ENCODE measurements at regions not wholly inside any gene's neighbourhood (a gene's known extent, or its start where the extent isn't known, plus 50 kb on each side); places are given as distances from the start of the nearest gene placed in this dataset.

DNA sequence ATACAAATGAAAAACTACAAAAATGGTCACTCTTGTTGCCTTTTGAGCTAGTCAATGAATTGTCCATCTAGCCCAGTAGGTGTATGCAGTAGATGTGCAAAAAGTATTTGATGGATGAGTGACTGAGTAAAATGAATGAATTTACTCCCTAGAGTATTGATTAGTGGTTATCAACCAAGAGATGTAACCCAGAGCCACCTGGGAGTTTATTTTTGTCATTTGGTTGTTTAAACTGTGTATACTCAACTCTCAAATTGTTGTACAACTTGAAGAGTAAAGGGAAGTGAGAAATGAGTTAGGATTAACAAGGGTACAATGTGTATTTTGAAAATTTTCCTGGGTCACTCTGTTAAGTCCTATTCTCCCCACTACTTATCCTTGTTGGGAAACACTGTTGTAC is 124.1 kb upstream of the TMCO5A start:
- no peaks in the 10 kb centered on the region for H3K9me2 ChIP-seq (ENCODE audit: low read depth, low read length)
- TF ChIP-seq EZH2 (IDR thresholded peaks at IDR 0.05; ENCODE audit: borderline replicate concordance, low read length), result no peak
- TF ChIP-seq, protein P1, sequence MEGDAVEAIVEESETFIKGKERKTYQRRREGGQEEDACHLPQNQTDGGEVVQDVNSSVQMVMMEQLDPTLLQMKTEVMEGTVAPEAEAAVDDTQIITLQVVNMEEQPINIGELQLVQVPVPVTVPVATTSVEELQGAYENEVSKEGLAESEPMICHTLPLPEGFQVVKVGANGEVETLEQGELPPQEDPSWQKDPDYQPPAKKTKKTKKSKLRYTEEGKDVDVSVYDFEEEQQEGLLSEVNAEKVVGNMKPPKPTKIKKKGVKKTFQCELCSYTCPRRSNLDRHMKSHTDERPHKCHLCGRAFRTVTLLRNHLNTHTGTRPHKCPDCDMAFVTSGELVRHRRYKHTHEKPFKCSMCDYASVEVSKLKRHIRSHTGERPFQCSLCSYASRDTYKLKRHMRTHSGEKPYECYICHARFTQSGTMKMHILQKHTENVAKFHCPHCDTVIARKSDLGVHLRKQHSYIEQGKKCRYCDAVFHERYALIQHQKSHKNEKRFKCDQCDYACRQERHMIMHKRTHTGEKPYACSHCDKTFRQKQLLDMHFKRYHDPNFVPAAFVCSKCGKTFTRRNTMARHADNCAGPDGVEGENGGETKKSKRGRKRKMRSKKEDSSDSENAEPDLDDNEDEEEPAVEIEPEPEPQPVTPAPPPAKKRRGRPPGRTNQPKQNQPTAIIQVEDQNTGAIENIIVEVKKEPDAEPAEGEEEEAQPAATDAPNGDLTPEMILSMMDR (IDR thresholded peaks at IDR 0.05; ENCODE audit: low read length), result no peak
- H3K79me2 ChIP-seq (ENCODE audit: insufficient read depth, low read length), result no peaks in the 10 kb centered on the region
- H3K36me3 ChIP-seq (ENCODE audit: insufficient read depth, low read length), result no peaks in the 10 kb centered on the region
- H3K27me3 ChIP-seq (ENCODE audit: insufficient read depth, low read length), result no peaks in the 10 kb centered on the region
- no peak overlapping the region for H3K4me3 ChIP-seq (ENCODE audit: low read depth, low read length, poor library complexity, severe bottlenecking)
- no peaks in the 10 kb centered on the region for H3K4me1 ChIP-seq (ENCODE audit: insufficient read depth, low read length, severe bottlenecking)
- H3K4me2 ChIP-seq (ENCODE audit: low read length), result no peak overlapping the region
- H3K9ac ChIP-seq (ENCODE audit: low read length), result no peak overlapping the region
- no peaks in the 10 kb centered on the region for H3K9me3 ChIP-seq (ENCODE audit: low read length)
- H3F3A ChIP-seq (ENCODE audit: insufficient read depth, low read length), result no peaks in the 10 kb centered on the region
- no peak overlapping the region for H3K27ac ChIP-seq (ENCODE audit: low read depth, low read length, poor library complexity, severe bottlenecking)
- no peaks in the 10 kb centered on the region for H4K20me1 ChIP-seq (ENCODE audit: insufficient read depth, low read length)
- H2AFZ ChIP-seq (ENCODE audit: low read length), result no peak overlapping the region

DNA sequence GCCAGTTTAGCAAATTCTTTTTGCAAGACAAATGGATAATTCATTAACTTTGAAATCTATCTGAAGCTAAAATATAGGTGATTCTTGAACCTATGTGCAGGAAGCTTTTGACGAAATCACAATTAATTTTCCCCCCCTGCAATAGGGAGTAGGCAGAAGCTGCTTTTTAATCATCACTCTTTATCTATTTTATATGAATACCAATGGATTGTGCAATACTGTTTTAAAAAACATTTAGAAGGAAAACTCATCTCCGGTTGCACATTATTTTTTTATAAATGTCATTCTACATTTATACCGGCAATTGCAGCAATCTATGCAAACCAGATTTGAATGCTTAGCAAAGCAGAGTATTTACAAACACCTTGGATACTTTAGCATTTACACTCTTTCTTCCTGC is 121.1 kb upstream of the TMCO5A start:
- no peak overlapping the region for H3K9ac ChIP-seq (ENCODE audit: low read length)
- H3K27me3 ChIP-seq (ENCODE audit: insufficient read depth, low read length), result no peaks in the 10 kb centered on the region
- no peaks in the 10 kb centered on the region for H3K79me2 ChIP-seq (ENCODE audit: insufficient read depth, low read length)
- no peaks in the 10 kb centered on the region for H3F3A ChIP-seq (ENCODE audit: insufficient read depth, low read length)
- H2AFZ ChIP-seq (ENCODE audit: low read length), result no peak overlapping the region
- no peak overlapping the region for H3K27ac ChIP-seq (ENCODE audit: low read depth, low read length, poor library complexity, severe bottlenecking)
- no peak for TF ChIP-seq EZH2 (IDR thresholded peaks at IDR 0.05; ENCODE audit: borderline replicate concordance, low read length)
- TF ChIP-seq, protein P1 (IDR thresholded peaks at IDR 0.05; ENCODE audit: low read length), result no peak
- no peaks in the 10 kb centered on the region for H3K9me3 ChIP-seq (ENCODE audit: low read length)
- H3K36me3 ChIP-seq (ENCODE audit: insufficient read depth, low read length), result no peaks in the 10 kb centered on the region
- no peaks in the 10 kb centered on the region for H3K9me2 ChIP-seq (ENCODE audit: low read depth, low read length)
- H4K20me1 ChIP-seq (ENCODE audit: insufficient read depth, low read length), result no peaks in the 10 kb centered on the region
- no peak overlapping the region for H3K4me2 ChIP-seq (ENCODE audit: low read length)
- H3K4me1 ChIP-seq (ENCODE audit: insufficient read depth, low read length, severe bottlenecking), result no peaks in the 10 kb centered on the region
- H3K4me3 ChIP-seq (ENCODE audit: low read depth, low read length, poor library complexity, severe bottlenecking), result no peak overlapping the region

DNA sequence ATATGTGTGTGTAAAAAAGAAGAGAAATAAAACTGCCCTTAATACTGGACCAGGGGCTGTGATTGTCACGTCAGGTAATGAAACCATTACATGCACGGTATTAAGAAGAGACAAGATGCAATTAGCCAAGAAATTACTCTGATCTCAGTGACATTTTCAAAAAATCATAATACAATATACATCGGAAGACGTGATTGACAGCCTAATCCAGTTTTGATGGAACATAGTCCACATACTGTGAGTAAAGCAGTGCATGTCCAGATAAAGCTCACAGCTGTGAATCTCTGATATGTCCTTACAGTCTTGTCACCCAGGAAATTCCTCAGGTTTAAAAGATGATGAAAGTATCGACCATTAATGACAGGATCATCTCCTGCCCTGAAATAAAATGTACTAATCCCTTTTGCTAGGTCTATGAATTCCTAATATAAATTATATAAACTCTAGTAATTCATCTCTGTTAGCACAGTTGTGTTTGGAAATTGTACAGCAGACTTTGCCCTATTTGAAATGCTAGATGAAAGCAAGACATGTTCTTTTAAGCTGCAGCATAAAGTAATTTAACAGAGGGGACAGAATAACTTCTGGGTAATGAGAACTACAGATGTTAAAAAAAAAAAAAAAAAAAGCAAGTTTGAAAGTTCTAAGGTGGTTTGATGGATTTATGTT is 119.5 kb upstream of the TMCO5A start:
- Histone ChIP-seq H3K9me3 (ENCODE audit: low read length) (no peaks in the 10 kb centered on the region), H3K4me3 (ENCODE audit: low read depth, low read length, poor library complexity, severe bottlenecking) (no peak overlapping the region), H3K27me3 (ENCODE audit: insufficient read depth, low read length) (no peaks in the 10 kb centered on the region), H3K9ac (ENCODE audit: low read length) (no peak overlapping the region), H3K4me2 (ENCODE audit: low read length) (no peak overlapping the region), H3K27ac (ENCODE audit: low read depth, low read length, poor library complexity, severe bottlenecking) (no peak overlapping the region), H4K20me1 (ENCODE audit: insufficient read depth, low read length) (no peaks in the 10 kb centered on the region), H3K4me1 (ENCODE audit: insufficient read depth, low read length, severe bottlenecking) (no peaks in the 10 kb centered on the region), H3K36me3 (ENCODE audit: insufficient read depth, low read length) (no peaks in the 10 kb centered on the region), H3K9me2 (ENCODE audit: low read depth, low read length) (no peaks in the 10 kb centered on the region), H3F3A (ENCODE audit: insufficient read depth, low read length) (no peaks in the 10 kb centered on the region), H3K79me2 (ENCODE audit: insufficient read depth, low read length) (no peaks in the 10 kb centered on the region), H2AFZ (ENCODE audit: low read length) (no peak overlapping the region)
- TF ChIP-seq EZH2 (IDR thresholded peaks at IDR 0.05; ENCODE audit: borderline replicate concordance, low read length), result no peak
- TF ChIP-seq, protein P1 (IDR thresholded peaks at IDR 0.05; ENCODE audit: low read length), result no peak
